AG10803 (cell line): ENCODE measurements at regions not wholly inside any gene's neighbourhood (a gene's known extent, or its start where the extent isn't known, plus 50 kb on each side); places are given as distances from the start of the nearest gene placed in this dataset.

Source experiments
- DNase-seq: peaks from one replicate; pipeline ENCODE4 v3.0.0; 2010; ENCODE audit warnings: low read depth
- H3K4me3 ChIP-seq: 2 replicates; pipeline ENCODE4 v1.5.1; 2011; ENCODE audit warnings: mild to moderate bottlenecking, low read length, control low read depth
- CTCF ChIP-seq: conservative IDR thresholded peaks from 2 replicates; pipeline ENCODE4 v1.5.1; 2011; ENCODE audit warnings: mild to moderate bottlenecking, low read length, control low read depth, inconsistent platforms

- TF ChIP-seq CTCF, result no peak
- no peak overlapping the region for H3K4me3 ChIP-seq
- no peak for DNase-seq
Observed at GRCh38 chr21:19921211-19921610, 1077.0 kb upstream of the NCAM2 start.

- DNase-seq, result no peak
- no peak overlapping the region for H3K4me3 ChIP-seq
- TF ChIP-seq CTCF, result no peak
Observed at GRCh38 chr21:19922122-19922521, 1076.1 kb upstream of the NCAM2 start.

GRCh38 chr21:19935467-19935866 is 1062.7 kb upstream of the NCAM2 start:
- H3K4me3 ChIP-seq, result no peak overlapping the region
- no peak for DNase-seq
- no peak for TF ChIP-seq CTCF

GRCh38 chr21:19937619-19938018 is 1060.6 kb upstream of the NCAM2 start:
- DNase-seq, result no peak
- H3K4me3 ChIP-seq, result no peak overlapping the region
- no peak for TF ChIP-seq CTCF

- no peak for DNase-seq
- no peak overlapping the region for H3K4me3 ChIP-seq
- no peak for TF ChIP-seq CTCF
Observed at GRCh38 chr21:19941626-19942025, 1056.6 kb upstream of the NCAM2 start.

- no peak overlapping the region for H3K4me3 ChIP-seq
- DNase-seq, result no peak
- no peak for TF ChIP-seq CTCF
Observed at GRCh38 chr21:19950347-19950746, 1047.9 kb upstream of the NCAM2 start.

GRCh38 chr21:19969156-19969555 is 1029.1 kb upstream of the NCAM2 start:
- no peak for TF ChIP-seq CTCF
- no peak for DNase-seq
- H3K4me3 ChIP-seq, result no peak overlapping the region
